ENCODE measurements at regions not wholly inside any gene's neighbourhood (a gene's known extent, or its start where the extent isn't known, plus 50 kb on each side); places are given as distances from the start of the nearest gene placed in this dataset.

DNA sequence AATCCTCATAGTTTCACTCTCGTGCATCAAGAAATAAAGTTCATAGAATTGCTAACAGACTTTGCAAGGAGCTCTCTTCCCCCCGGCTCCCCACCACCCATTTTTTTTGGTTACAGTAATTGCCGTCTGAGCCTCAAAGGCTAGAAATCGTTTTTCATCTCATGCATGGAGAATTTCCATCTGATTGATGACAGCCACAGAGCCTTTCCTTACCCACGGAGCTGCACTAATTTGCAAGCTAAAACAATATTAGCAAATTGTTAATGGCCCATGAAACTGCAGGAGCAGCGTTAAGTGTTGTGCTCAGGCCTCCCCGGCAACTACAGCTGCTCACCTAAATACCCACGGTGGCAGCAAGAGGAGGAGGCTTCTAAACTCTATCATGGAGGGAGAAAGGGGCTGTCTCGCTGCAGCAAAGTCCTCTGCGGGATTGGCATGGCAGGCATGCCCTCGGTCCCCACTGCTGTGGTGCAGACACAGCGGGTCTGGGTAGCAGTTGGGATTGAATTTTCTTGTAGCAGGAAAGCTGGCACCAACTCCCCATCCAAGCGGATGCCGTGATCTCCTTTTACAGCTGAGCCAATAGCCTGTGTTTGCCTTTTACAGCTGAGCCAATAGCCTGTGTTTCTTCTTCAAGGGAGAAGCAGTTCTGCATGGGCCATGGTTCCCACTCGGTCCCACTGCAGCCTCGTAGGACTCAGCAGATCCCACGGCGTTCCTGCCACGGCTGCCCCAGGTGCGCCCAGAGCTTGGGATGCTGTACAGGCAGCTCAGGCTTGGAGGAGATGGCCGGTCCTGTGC is 412.3 kb downstream of the BRD1 start:
- Histone ChIP-seq H3K79me2 (replicated peaks; ENCODE audit: insufficient read depth) (no peaks in the 10 kb centered on the region), H3K4me2 (no peak overlapping the region), H4K20me1 (replicated peaks; ENCODE audit: insufficient read depth) (no peaks in the 10 kb centered on the region), H3K27ac (ENCODE audit: low read depth) (no peak overlapping the region), H3K4me3 (no peak overlapping the region), H3F3A (replicated peaks; ENCODE audit: low read depth) (no peaks in the 10 kb centered on the region), H3K27me3 (ENCODE audit: insufficient read depth) (no peaks in the 10 kb centered on the region), H3K36me3 (ENCODE audit: insufficient read depth) (no peaks in the 10 kb centered on the region; the same call in 1 of the 2 replicates), H3K4me1 (ENCODE audit: insufficient read depth) (no peaks in the 10 kb centered on the region), H2AFZ (no peak overlapping the region), H3K9me2 (ENCODE audit: insufficient read depth) (no peaks in the 10 kb centered on the region)
- TF ChIP-seq, protein P1, sequence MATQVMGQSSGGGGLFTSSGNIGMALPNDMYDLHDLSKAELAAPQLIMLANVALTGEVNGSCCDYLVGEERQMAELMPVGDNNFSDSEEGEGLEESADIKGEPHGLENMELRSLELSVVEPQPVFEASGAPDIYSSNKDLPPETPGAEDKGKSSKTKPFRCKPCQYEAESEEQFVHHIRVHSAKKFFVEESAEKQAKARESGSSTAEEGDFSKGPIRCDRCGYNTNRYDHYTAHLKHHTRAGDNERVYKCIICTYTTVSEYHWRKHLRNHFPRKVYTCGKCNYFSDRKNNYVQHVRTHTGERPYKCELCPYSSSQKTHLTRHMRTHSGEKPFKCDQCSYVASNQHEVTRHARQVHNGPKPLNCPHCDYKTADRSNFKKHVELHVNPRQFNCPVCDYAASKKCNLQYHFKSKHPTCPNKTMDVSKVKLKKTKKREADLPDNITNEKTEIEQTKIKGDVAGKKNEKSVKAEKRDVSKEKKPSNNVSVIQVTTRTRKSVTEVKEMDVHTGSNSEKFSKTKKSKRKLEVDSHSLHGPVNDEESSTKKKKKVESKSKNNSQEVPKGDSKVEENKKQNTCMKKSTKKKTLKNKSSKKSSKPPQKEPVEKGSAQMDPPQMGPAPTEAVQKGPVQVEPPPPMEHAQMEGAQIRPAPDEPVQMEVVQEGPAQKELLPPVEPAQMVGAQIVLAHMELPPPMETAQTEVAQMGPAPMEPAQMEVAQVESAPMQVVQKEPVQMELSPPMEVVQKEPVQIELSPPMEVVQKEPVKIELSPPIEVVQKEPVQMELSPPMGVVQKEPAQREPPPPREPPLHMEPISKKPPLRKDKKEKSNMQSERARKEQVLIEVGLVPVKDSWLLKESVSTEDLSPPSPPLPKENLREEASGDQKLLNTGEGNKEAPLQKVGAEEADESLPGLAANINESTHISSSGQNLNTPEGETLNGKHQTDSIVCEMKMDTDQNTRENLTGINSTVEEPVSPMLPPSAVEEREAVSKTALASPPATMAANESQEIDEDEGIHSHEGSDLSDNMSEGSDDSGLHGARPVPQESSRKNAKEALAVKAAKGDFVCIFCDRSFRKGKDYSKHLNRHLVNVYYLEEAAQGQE (IDR thresholded peaks at IDR 0.05; ENCODE audit: unreplicated experiment), result no peak
- no peak for TF ChIP-seq EZH2 (IDR thresholded peaks at IDR 0.05; ENCODE audit: low read depth, unreplicated experiment)
- Mint-ChIP-seq H3K27me3 (ENCODE audit: insufficient read depth, low read depth, poor library complexity) (peaks cover 8% of the 10 kb centered on the region), H3K9me3 (no peaks in the 10 kb centered on the region; the same call in 2 of the 3 replicates), H3K4me3 (no peak overlapping the region), H3K36me3 (ENCODE audit: low read depth) (no peaks in the 10 kb centered on the region), H3K4me1 (peaks cover 13% of the 10 kb centered on the region), H3K27ac (no peak overlapping the region)
- no peak for DNase-seq (ENCODE audit: low spot score)
- ATAC-seq, result no peak

DNA sequence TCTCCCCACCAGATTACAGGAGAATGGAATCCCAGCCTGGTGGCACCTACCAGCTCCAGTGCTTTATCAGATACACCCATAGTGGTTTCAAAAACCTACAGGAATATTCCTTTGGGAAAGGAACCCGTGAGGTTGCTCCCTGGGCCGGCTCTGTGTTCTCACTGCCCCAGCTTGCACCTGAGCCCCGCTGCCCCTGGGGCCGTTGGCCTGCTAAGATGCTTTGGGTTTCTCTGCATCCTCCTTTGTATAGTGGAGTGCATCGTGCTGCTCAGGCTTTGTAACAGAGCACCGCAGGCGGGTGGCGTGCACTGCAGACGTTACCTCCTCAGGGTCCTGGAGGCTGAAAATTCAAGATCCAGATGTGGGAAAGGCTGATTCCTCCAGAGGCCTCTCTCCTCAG is 414.1 kb downstream of the BRD1 start:
- Mint-ChIP-seq H3K9me3 (no peaks in the 10 kb centered on the region; the same call in 2 of the 3 replicates), H3K27ac (no peak overlapping the region), H3K36me3 (ENCODE audit: low read depth) (no peaks in the 10 kb centered on the region; the same call in 2 of the 3 replicates), H3K4me3 (no peak overlapping the region), H3K27me3 (ENCODE audit: insufficient read depth, low read depth, poor library complexity) (peaks cover 8% of the 10 kb centered on the region), H3K4me1 (peaks cover 13% of the 10 kb centered on the region)
- Histone ChIP-seq H3K4me3 (no peak overlapping the region), H3K9me2 (ENCODE audit: insufficient read depth) (no peaks in the 10 kb centered on the region), H3K4me1 (ENCODE audit: insufficient read depth) (no peaks in the 10 kb centered on the region), H3K27me3 (ENCODE audit: insufficient read depth) (no peaks in the 10 kb centered on the region), H3K27ac (ENCODE audit: low read depth) (no peak overlapping the region), H3K79me2 (replicated peaks; ENCODE audit: insufficient read depth) (no peaks in the 10 kb centered on the region), H3K4me2 (no peak overlapping the region), H3K36me3 (ENCODE audit: insufficient read depth) (no peaks in the 10 kb centered on the region), H3F3A (replicated peaks; ENCODE audit: low read depth) (no peaks in the 10 kb centered on the region), H4K20me1 (replicated peaks; ENCODE audit: insufficient read depth) (no peaks in the 10 kb centered on the region), H2AFZ (no peak overlapping the region)
- ATAC-seq (peak; percentile 92), DNase-seq (ENCODE audit: low spot score) (no peak)
- TF ChIP-seq JUNB (IDR thresholded peaks at IDR 0.05; ENCODE audit: unreplicated experiment) (no peak), NANOG (IDR thresholded peaks at IDR 0.05; ENCODE audit: borderline replicate concordance) (no peak), ZNF331 (CRISPR knock-in tag; IDR thresholded peaks at IDR 0.05; ENCODE audit: low read depth) (no peak), ZNF114 (CRISPR knock-in tag; IDR thresholded peaks at IDR 0.05) (no peak), POLR2AphosphoS5 (IDR thresholded peaks at IDR 0.05; ENCODE audit: low read depth) (no peak), EZH2phosphoT487 (IDR thresholded peaks at IDR 0.05; ENCODE audit: unreplicated experiment) (no peak), EZH2 (IDR thresholded peaks at IDR 0.05; ENCODE audit: low read depth, unreplicated experiment) (no peak), CREB1 (CRISPR knock-in tag; IDR thresholded peaks at IDR 0.05; ENCODE audit: low read depth) (no peak), STAT1 (IDR thresholded peaks at IDR 0.05; ENCODE audit: unreplicated experiment) (no peak)
- TF ChIP-seq, protein P2, sequence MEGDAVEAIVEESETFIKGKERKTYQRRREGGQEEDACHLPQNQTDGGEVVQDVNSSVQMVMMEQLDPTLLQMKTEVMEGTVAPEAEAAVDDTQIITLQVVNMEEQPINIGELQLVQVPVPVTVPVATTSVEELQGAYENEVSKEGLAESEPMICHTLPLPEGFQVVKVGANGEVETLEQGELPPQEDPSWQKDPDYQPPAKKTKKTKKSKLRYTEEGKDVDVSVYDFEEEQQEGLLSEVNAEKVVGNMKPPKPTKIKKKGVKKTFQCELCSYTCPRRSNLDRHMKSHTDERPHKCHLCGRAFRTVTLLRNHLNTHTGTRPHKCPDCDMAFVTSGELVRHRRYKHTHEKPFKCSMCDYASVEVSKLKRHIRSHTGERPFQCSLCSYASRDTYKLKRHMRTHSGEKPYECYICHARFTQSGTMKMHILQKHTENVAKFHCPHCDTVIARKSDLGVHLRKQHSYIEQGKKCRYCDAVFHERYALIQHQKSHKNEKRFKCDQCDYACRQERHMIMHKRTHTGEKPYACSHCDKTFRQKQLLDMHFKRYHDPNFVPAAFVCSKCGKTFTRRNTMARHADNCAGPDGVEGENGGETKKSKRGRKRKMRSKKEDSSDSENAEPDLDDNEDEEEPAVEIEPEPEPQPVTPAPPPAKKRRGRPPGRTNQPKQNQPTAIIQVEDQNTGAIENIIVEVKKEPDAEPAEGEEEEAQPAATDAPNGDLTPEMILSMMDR (conservative IDR thresholded peaks at IDR 0.05; ENCODE audit: low read depth in 2 of 2), result no peak
- TF ChIP-seq, protein P3, sequence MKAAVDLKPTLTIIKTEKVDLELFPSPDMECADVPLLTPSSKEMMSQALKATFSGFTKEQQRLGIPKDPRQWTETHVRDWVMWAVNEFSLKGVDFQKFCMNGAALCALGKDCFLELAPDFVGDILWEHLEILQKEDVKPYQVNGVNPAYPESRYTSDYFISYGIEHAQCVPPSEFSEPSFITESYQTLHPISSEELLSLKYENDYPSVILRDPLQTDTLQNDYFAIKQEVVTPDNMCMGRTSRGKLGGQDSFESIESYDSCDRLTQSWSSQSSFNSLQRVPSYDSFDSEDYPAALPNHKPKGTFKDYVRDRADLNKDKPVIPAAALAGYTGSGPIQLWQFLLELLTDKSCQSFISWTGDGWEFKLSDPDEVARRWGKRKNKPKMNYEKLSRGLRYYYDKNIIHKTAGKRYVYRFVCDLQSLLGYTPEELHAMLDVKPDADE (IDR thresholded peaks at IDR 0.05), result no peak
- TF ChIP-seq, protein P1 (IDR thresholded peaks at IDR 0.05; ENCODE audit: unreplicated experiment), result no peak

All from GM23338 (cell line).